ENCODE measurements at regions not wholly inside any gene's neighbourhood (a gene's known extent, or its start where the extent isn't known, plus 50 kb on each side); places are given as distances from the start of the nearest gene placed in this dataset.

- Histone ChIP-seq H3K36me3 (ENCODE audit: control insufficient read depth in 2 of 2, insufficient read depth in 2 of 2, low read length in 1 of 2) (no peaks in the 10 kb centered on the region), H2AFZ (ENCODE audit: control insufficient read depth, low read depth, low read length) (no peak overlapping the region), H3K4me1 (ENCODE audit: control insufficient read depth, insufficient read depth, low read length) (no peaks in the 10 kb centered on the region), H3K27ac (ENCODE audit: control insufficient read depth, insufficient read depth) (no peak overlapping the region), H3K4me2 (ENCODE audit: control insufficient read depth, insufficient read depth) (no peak overlapping the region), H3K9ac (ENCODE audit: control insufficient read depth, insufficient read depth, low read length) (no peak overlapping the region), H3K79me2 (ENCODE audit: control insufficient read depth, insufficient read depth, low read length) (no peaks in the 10 kb centered on the region), H4K20me1 (ENCODE audit: control insufficient read depth, insufficient read depth) (no peaks in the 10 kb centered on the region), H3K9me3 (replicated peaks; ENCODE audit: control insufficient read depth, insufficient read depth, low read length) (no peaks in the 10 kb centered on the region), H3K27me3 (replicated peaks in 1 of 2; ENCODE audit: control insufficient read depth in 2 of 2, insufficient read depth in 2 of 2, low read length in 1 of 2) (no peaks in the 10 kb centered on the region), H3K4me3 (no peak overlapping the region)
- BruUV-seq (replicated peaks), result no TSS peak
- CTCF ChIA-PET, result no interaction called here
- 7% methylated on average over 4 of the region's 4 CpGs for WGBS (ENCODE audit: insufficient coverage, insufficient replicate concordance, low lambda C conversion rate, missing lambda C conversion rate)
- ATAC-seq (no peak), FAIRE-seq (no peak), DNase-seq (ENCODE audit: low read depth, low spot score) (no peak)
- intact Hi-C loops (cut with micrococcal nuclease; ENCODE audit: unreplicated experiment) (no loop called here), in situ Hi-C loops (cut with MboI) (no loop called here)
- SMC1A ChIA-PET (ENCODE audit: uncharacterized antibody, unreplicated experiment), result no interaction called here
- RAD21 ChIA-PET (ENCODE audit: unreplicated experiment), result no interaction called here
- POLR2A ChIA-PET, result no interaction called here
- TF ChIP-seq STAT3 (IDR thresholded peaks at IDR 0.05; ENCODE audit: low read depth, low read length) (no peak), NFIC (IDR thresholded peaks at IDR 0.05; ENCODE audit: low read depth, low read length) (no peak), RFX5 (IDR thresholded peaks at IDR 0.05; ENCODE audit: low read depth, low read length) (no peak), JUNB (IDR thresholded peaks at IDR 0.05) (no peak), SMC3 (IDR thresholded peaks at IDR 0.05; ENCODE audit: borderline replicate concordance, low read length) (no peak), ZNF24 (IDR thresholded peaks at IDR 0.05) (no peak), PRDM15 (CRISPR knock-in tag; IDR thresholded peaks at IDR 0.05) (no peak), RAD21 (IDR thresholded peaks at IDR 0.05; ENCODE audit: insufficient read depth, low read depth, low read length) (no peak), ETV6 (conservative IDR thresholded peaks at IDR 0.05 in 1 of 2, IDR thresholded peaks at IDR 0.05 in 1 of 2; ENCODE audit: borderline replicate concordance in 1 of 2, low read depth in 1 of 2) (no peak), IRF4 (IDR thresholded peaks at IDR 0.05; ENCODE audit: low read depth, low read length) (no peak), RCOR1 (conservative IDR thresholded peaks at IDR 0.05; ENCODE audit: low read depth, low read length) (no peak)
- TF ChIP-seq, protein P1, sequence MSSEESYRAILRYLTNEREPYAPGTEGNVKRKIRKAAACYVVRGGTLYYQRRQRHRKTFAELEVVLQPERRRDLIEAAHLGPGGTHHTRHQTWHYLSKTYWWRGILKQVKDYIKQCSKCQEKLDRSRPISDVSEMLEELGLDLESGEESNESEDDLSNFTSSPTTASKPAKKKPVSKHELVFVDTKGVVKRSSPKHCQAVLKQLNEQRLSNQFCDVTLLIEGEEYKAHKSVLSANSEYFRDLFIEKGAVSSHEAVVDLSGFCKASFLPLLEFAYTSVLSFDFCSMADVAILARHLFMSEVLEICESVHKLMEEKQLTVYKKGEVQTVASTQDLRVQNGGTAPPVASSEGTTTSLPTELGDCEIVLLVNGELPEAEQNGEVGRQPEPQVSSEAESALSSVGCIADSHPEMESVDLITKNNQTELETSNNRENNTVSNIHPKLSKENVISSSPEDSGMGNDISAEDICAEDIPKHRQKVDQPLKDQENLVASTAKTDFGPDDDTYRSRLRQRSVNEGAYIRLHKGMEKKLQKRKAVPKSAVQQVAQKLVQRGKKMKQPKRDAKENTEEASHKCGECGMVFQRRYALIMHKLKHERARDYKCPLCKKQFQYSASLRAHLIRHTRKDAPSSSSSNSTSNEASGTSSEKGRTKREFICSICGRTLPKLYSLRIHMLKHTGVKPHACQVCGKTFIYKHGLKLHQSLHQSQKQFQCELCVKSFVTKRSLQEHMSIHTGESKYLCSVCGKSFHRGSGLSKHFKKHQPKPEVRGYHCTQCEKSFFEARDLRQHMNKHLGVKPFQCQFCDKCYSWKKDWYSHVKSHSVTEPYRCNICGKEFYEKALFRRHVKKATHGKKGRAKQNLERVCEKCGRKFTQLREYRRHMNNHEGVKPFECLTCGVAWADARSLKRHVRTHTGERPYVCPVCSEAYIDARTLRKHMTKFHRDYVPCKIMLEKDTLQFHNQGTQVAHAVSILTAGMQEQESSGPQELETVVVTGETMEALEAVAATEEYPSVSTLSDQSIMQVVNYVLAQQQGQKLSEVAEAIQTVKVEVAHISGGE (CRISPR knock-in tag; IDR thresholded peaks at IDR 0.05), result no peak
- TF ChIP-seq, protein P2, sequence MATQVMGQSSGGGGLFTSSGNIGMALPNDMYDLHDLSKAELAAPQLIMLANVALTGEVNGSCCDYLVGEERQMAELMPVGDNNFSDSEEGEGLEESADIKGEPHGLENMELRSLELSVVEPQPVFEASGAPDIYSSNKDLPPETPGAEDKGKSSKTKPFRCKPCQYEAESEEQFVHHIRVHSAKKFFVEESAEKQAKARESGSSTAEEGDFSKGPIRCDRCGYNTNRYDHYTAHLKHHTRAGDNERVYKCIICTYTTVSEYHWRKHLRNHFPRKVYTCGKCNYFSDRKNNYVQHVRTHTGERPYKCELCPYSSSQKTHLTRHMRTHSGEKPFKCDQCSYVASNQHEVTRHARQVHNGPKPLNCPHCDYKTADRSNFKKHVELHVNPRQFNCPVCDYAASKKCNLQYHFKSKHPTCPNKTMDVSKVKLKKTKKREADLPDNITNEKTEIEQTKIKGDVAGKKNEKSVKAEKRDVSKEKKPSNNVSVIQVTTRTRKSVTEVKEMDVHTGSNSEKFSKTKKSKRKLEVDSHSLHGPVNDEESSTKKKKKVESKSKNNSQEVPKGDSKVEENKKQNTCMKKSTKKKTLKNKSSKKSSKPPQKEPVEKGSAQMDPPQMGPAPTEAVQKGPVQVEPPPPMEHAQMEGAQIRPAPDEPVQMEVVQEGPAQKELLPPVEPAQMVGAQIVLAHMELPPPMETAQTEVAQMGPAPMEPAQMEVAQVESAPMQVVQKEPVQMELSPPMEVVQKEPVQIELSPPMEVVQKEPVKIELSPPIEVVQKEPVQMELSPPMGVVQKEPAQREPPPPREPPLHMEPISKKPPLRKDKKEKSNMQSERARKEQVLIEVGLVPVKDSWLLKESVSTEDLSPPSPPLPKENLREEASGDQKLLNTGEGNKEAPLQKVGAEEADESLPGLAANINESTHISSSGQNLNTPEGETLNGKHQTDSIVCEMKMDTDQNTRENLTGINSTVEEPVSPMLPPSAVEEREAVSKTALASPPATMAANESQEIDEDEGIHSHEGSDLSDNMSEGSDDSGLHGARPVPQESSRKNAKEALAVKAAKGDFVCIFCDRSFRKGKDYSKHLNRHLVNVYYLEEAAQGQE (IDR thresholded peaks at IDR 0.05; ENCODE audit: low read depth, low read length), result no peak
- TF ChIP-seq, protein P3, sequence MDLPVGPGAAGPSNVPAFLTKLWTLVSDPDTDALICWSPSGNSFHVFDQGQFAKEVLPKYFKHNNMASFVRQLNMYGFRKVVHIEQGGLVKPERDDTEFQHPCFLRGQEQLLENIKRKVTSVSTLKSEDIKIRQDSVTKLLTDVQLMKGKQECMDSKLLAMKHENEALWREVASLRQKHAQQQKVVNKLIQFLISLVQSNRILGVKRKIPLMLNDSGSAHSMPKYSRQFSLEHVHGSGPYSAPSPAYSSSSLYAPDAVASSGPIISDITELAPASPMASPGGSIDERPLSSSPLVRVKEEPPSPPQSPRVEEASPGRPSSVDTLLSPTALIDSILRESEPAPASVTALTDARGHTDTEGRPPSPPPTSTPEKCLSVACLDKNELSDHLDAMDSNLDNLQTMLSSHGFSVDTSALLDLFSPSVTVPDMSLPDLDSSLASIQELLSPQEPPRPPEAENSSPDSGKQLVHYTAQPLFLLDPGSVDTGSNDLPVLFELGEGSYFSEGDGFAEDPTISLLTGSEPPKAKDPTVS (IDR thresholded peaks at IDR 0.05; ENCODE audit: low read depth, low read length), result no peak
These were observed 906.6 kb downstream of the DSC3 start for GRCh38 chr18:30135938-30136337.
